ENCODE measurements at regions not wholly inside any gene's neighbourhood (a gene's known extent, or its start where the extent isn't known, plus 50 kb on each side); places are given as distances from the start of the nearest gene placed in this dataset.

DNA sequence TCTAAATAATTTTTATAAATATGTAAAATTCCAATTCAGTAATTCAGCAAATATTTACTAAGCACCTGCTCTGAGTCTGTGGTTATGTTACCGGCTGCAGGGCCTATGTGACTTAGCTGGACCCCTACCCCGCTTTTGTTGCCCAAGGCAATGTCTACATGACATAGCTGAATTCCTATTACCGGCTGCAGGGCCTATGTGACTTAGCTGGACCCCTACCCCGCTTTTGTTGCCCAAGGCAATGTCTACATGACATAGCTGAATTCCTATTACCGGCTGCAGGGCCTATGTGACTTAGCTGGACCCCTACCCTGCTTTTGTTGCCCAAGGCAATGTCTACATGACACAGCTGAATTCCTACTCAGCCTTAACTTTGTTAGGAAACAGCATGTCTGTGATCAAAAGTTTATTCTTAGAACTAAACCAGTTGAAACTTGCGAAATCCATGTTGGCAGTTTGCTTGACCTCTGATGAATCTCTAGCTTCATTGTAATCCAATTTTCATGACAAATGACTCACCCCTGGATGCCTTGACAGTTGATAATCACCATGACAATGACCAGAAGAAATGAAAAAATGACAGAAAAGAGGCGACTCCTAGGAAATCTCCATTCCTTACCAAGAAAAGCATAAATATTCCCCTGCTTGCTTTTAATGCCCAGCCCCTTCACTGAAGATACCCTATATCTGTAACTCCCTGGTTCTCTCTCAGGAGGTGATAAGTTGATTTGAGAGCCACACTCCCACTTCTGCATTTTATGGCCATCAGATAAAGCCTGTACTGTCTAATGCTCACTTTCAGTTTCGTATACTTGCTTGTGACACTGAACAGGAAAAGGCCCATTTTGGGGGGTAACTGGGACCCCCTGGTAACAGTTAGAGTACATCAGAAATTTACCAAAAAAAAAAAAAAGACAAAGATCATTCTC is 148.4 kb upstream of the SYT10 start:
- TF ChIP-seq EZH2 (IDR thresholded peaks at IDR 0.05; ENCODE audit: borderline replicate concordance, insufficient read depth, low read length, poor library complexity, severe bottlenecking) (no peak), SMC3 (conservative IDR thresholded peaks at IDR 0.05; ENCODE audit: poor library complexity) (no peak), MXI1 (conservative IDR thresholded peaks at IDR 0.05; ENCODE audit: poor library complexity, severe bottlenecking) (no peak)
- TF ChIP-seq, protein P1, sequence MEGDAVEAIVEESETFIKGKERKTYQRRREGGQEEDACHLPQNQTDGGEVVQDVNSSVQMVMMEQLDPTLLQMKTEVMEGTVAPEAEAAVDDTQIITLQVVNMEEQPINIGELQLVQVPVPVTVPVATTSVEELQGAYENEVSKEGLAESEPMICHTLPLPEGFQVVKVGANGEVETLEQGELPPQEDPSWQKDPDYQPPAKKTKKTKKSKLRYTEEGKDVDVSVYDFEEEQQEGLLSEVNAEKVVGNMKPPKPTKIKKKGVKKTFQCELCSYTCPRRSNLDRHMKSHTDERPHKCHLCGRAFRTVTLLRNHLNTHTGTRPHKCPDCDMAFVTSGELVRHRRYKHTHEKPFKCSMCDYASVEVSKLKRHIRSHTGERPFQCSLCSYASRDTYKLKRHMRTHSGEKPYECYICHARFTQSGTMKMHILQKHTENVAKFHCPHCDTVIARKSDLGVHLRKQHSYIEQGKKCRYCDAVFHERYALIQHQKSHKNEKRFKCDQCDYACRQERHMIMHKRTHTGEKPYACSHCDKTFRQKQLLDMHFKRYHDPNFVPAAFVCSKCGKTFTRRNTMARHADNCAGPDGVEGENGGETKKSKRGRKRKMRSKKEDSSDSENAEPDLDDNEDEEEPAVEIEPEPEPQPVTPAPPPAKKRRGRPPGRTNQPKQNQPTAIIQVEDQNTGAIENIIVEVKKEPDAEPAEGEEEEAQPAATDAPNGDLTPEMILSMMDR (IDR thresholded peaks at IDR 0.05; ENCODE audit: poor library complexity, severe bottlenecking), result no peak

Measured in neural cell (in vitro differentiated cells).